IMR-90 (cell line): ENCODE measurements at regions not wholly inside any gene's neighbourhood (a gene's known extent, or its start where the extent isn't known, plus 50 kb on each side); places are given as distances from the start of the nearest gene placed in this dataset.

Experiments
- ATAC-seq: fragments of 200-7000 bp; cut with Tn5 transposase; 2 replicates; pipeline ENCODE4 v1.9.1; 2020; ENCODE audit warnings: low read depth, mild to moderate bottlenecking, moderate library complexity
- BruUV-seq: library from RNA; stranded (reverse); fragments of 400-500 nt; replicated peaks from 2 replicates; lab custom pipeline; 2021; lab: Mats Ljungman, UMichigan
- CTCF ChIA-PET: fragments of 300-600 bp; formaldehyde crosslinking; extraction: SDS; loops from one replicate; lab custom pipeline; 2021; ENCODE audit warnings: antibody characterized with exemption; lab: Yijun Ruan, JAX
- POLR2A ChIA-PET: fragments of 300-600 bp; sonication (Branson Sonifier 250); formaldehyde crosslinking; loops from one replicate; lab custom pipeline; 2022; ENCODE audit warnings: antibody characterized with exemption; ENCODE audit not compliant: unreplicated experiment; lab: Charles Lee
- DNase-seq: peaks from one replicate; pipeline ENCODE4 v3.0.0; 2013
- H2AFZ ChIP-seq: replicated peaks from 2 replicates; pipeline ENCODE3; 2013; ENCODE audit warnings: low read length, mild to moderate bottlenecking; ENCODE audit not compliant: poor library complexity
- H2AK5ac ChIP-seq: 2 replicates; pipeline ENCODE4 v1.6.1; 2013; ENCODE audit warnings: low read depth, low read length, inconsistent platforms
- H2AK9ac ChIP-seq: replicated peaks from 2 replicates; pipeline ENCODE3; 2013; ENCODE audit warnings: mild to moderate bottlenecking, low read depth, low read length, moderate library complexity; ENCODE audit not compliant: poor library complexity
- H2BK120ac ChIP-seq: 2 replicates; pipeline ENCODE4 v1.6.1; 2013; ENCODE audit warnings: low read depth, low read length, inconsistent platforms
- H2BK15ac ChIP-seq: 3 replicates; pipeline ENCODE4 v1.6.1; 2013; ENCODE audit warnings: low read depth, low read length, inconsistent platforms
- H2BK20ac ChIP-seq: 2 replicates; pipeline ENCODE4 v1.6.1; 2013; ENCODE audit warnings: low read depth, mild to moderate bottlenecking, inconsistent platforms, low read length, moderate library complexity
- H2BK5ac ChIP-seq: 2 replicates; pipeline ENCODE4 v1.6.1; 2013; ENCODE audit warnings: mild to moderate bottlenecking, low read depth, low read length, inconsistent platforms; ENCODE audit not compliant: poor library complexity, severe bottlenecking
- H3K14ac ChIP-seq: replicated peaks from 2 replicates; pipeline ENCODE4 v1.6.1; 2013; ENCODE audit warnings: low read depth, low read length, inconsistent platforms
- H3K18ac ChIP-seq: 2 replicates; pipeline ENCODE4 v1.6.1; 2013; ENCODE audit warnings: low read depth, low read length, control low read depth
- H3K23ac ChIP-seq: 2 replicates; pipeline ENCODE4 v1.6.1; 2013; ENCODE audit warnings: low read depth, low read length, inconsistent platforms
- H3K27ac ChIP-seq: 2 replicates; pipeline ENCODE4 v1.5.1; 2013; ENCODE audit warnings: mild to moderate bottlenecking, control low read depth, low read length; ENCODE audit not compliant: insufficient read depth
- H3K27me3 ChIP-seq: 2 replicates; pipeline ENCODE4 v1.6.1; 2013; ENCODE audit warnings: low read length; ENCODE audit not compliant: control insufficient read depth, insufficient read depth
- H3K36me3 ChIP-seq: 2 replicates; pipeline ENCODE4 v1.6.1; 2013; ENCODE audit warnings: low read length, mixed read lengths; ENCODE audit not compliant: control insufficient read depth, insufficient read depth
- H3K4ac ChIP-seq: 2 replicates; pipeline ENCODE4 v1.6.1; 2013; ENCODE audit warnings: low read depth, low read length, inconsistent platforms
- H3K4me1 ChIP-seq: 2 replicates; pipeline ENCODE4 v1.6.1; 2013; ENCODE audit warnings: low read length, mixed read lengths; ENCODE audit not compliant: control insufficient read depth, insufficient read depth
- H3K4me2 ChIP-seq: 2 replicates; pipeline ENCODE4 v1.6.1; 2013; ENCODE audit warnings: low read depth, mild to moderate bottlenecking, control low read depth, low read length, moderate library complexity
- H3K4me3 ChIP-seq: 2 replicates; pipeline ENCODE4 v1.5.1; 2013; ENCODE audit warnings: low read depth, mild to moderate bottlenecking, control low read depth, low read length, moderate library complexity; ENCODE audit not compliant: insufficient read depth
- H3K56ac ChIP-seq: 2 replicates; pipeline ENCODE4 v1.6.1; 2013; ENCODE audit warnings: low read length, inconsistent platforms; ENCODE audit not compliant: insufficient read depth; ENCODE audit errors: extremely low read depth
- H3K79me1 ChIP-seq, 2 experiments: 2 replicates each; pipeline ENCODE4 v1.6.1; 2013; ENCODE audit warnings: low read length in 2 of 2, inconsistent platforms in 1 of 2, low read depth in 1 of 2
- H3K9ac ChIP-seq: 2 replicates; pipeline ENCODE4 v1.6.1; 2013; ENCODE audit warnings: low read depth, low read length, control low read depth
- H3K9me1 ChIP-seq: 2 replicates; pipeline ENCODE4 v1.6.1; 2013; ENCODE audit warnings: low read length, inconsistent platforms; ENCODE audit not compliant: insufficient read depth
- H3K9me3 ChIP-seq: 2 replicates; pipeline ENCODE4 v1.6.1; 2013; ENCODE audit warnings: low read length; ENCODE audit not compliant: control insufficient read depth, insufficient read depth
- H4K20me1 ChIP-seq: 2 replicates; pipeline ENCODE4 v1.6.1; 2013; ENCODE audit warnings: low read length, inconsistent platforms; ENCODE audit not compliant: insufficient read depth
- H4K5ac ChIP-seq: 2 replicates; pipeline ENCODE4 v1.6.1; 2013; ENCODE audit warnings: mild to moderate bottlenecking, low read depth, low read length, control low read depth
- H4K8ac ChIP-seq, 2 experiments: 2 replicates each; pipeline ENCODE4 v1.6.1; 2013; ENCODE audit warnings: low read depth in 2 of 2, low read length in 2 of 2, control low read depth in 1 of 2, inconsistent platforms in 1 of 2
- H4K91ac ChIP-seq: 2 replicates; pipeline ENCODE4 v1.6.1; 2013; ENCODE audit warnings: low read depth, low read length, inconsistent platforms; ENCODE audit not compliant: insufficient read depth
- MAFK ChIP-seq: IDR thresholded peaks from 2 replicates; pipeline ENCODE4 v1.6.1; 2012; ENCODE audit warnings: low read depth, low read length, improper control_type of control experiment
- POLR2A ChIP-seq: IDR thresholded peaks from 2 replicates; pipeline ENCODE4 v1.6.1; 2012; ENCODE audit warnings: mild to moderate bottlenecking, low read depth, low read length
- WGBS, 2 experiments: methylation state at CpG; one replicate each; pipeline versions ENCODE4 v1.1.5 to v1.1.7; 2013; ENCODE audit warnings: missing lambda C conversion rate in 2 of 2; ENCODE audit not compliant: insufficient read length in 1 of 2; ENCODE audit errors: extremely low coverage in 2 of 2; 5-methylcytosine and 5-hydroxymethylcytosine counted together
- dilution Hi-C: fragments of 300-500 bp; cut with HindIII; formaldehyde crosslinking; loops from one replicate; pipeline ENCODE4 v1.14.3; 2018; ENCODE audit warnings: low sequenced_read_pairs; ENCODE audit not compliant: unreplicated experiment
- in situ Hi-C: fragments of 300-500 bp; cut with MboI; formaldehyde crosslinking; loops from 3 replicates; pipeline ENCODE4 v1.14.3; 2019; ENCODE audit warnings: low sequenced_read_pairs, inconsistent platforms, mixed read lengths
- intact Hi-C: fragments of 100-400 bp; cut with micrococcal nuclease; formaldehyde crosslinking; loops from 2 replicates; pipeline ENCODE4 v1.10.0; 2022

GRCh38 chr4:4729206-4729605 is 130.3 kb upstream of the MSX1 start:
- DNase-seq, result no peak
- H3K79me1 ChIP-seq, result no peaks in the 10 kb centered on the region
- no TSS peak for BruUV-seq
- no peak overlapping the region for H3K4me2 ChIP-seq
- no peak overlapping the region for H2BK20ac ChIP-seq
- no peak overlapping the region for H3K4ac ChIP-seq
- POLR2A ChIA-PET, result no interaction called here
- H3K27me3 ChIP-seq, result peaks cover 13% of the 10 kb centered on the region
- H3K4me1 ChIP-seq, result no peaks in the 10 kb centered on the region
- no peak overlapping the region for H2AK5ac ChIP-seq
- H4K91ac ChIP-seq, result no peak overlapping the region
- H4K5ac ChIP-seq, result no peak overlapping the region
- TF ChIP-seq MAFK (no peak), POLR2A (no peak)
- no peak overlapping the region for H3K23ac ChIP-seq
- H3K9me1 ChIP-seq, result no peaks in the 10 kb centered on the region
- no peak overlapping the region for H3K27ac ChIP-seq
- no peak overlapping the region for H2BK120ac ChIP-seq
- in situ Hi-C loops (no loop called here), intact Hi-C loops (no loop called here), dilution Hi-C loops (no loop called here)
- WGBS, 2 experiments, result 69% methylated on average over 4 of the region's 7 CpGs; no CpG with 5 or more reads in 1 of the 2 experiments
- H3K18ac ChIP-seq, result no peak overlapping the region
- no peak overlapping the region for H2BK15ac ChIP-seq
- CTCF ChIA-PET, result interaction anchor here (0.6 kb wide), 1 partner anchor 32 kb away, joined by 4 read pairs; no protein-coding TSS in a partner anchor
- no peak overlapping the region for H2BK5ac ChIP-seq
- no peak overlapping the region for H3K14ac ChIP-seq
- no peak overlapping the region for H4K8ac ChIP-seq
- peaks cover 20% of the 10 kb centered on the region for H3K9me3 ChIP-seq
- H4K20me1 ChIP-seq, result no peaks in the 10 kb centered on the region; the same call in 1 of the 2 replicates
- no peak overlapping the region for H3K56ac ChIP-seq
- H3K36me3 ChIP-seq, result no peaks in the 10 kb centered on the region
- no peak for ATAC-seq
- H2AFZ ChIP-seq, result no peak overlapping the region
- H3K4me3 ChIP-seq, result no peak overlapping the region
- H2AK9ac ChIP-seq, result no peak overlapping the region
- H3K9ac ChIP-seq, result no peak overlapping the region
